Right cardiac atrium (tissue), 5 donors: ENCODE measurements at regions not wholly inside any gene's neighbourhood (a gene's known extent, or its start where the extent isn't known, plus 50 kb on each side); places are given as distances from the start of the nearest gene placed in this dataset.

Experiments
- ATAC-seq, 2 donors: fragments of 200-7000 bp; cut with Tn5 transposase; one replicate each; pipeline versions ENCODE4 v1.8.0 to v1.9.1; 2020; ENCODE audit warnings: moderate library complexity in 2 of 2, mild to moderate bottlenecking in 1 of 2
- DNase-seq, 3 donors: peaks; one replicate each; pipeline ENCODE4 v3.0.0-alpha.2; 2020
- H3K27ac ChIP-seq: one replicate; pipeline ENCODE4 v1.5.1; 2013; ENCODE audit warnings: mild to moderate bottlenecking, low read length, control low read depth, moderate library complexity
- H3K27me3 ChIP-seq: one replicate; pipeline ENCODE4 v1.6.1; 2013; ENCODE audit not compliant: control insufficient read depth, insufficient read depth
- H3K4me1 ChIP-seq: one replicate; pipeline ENCODE4 v1.6.1; 2013; ENCODE audit warnings: low read length; ENCODE audit not compliant: control insufficient read depth, insufficient read depth
- H3K4me3 ChIP-seq: one replicate; pipeline ENCODE4 v1.5.1; 2013; ENCODE audit warnings: low read length, control low read depth
- H3K9me3 ChIP-seq: one replicate; pipeline ENCODE4 v1.6.1; 2013; ENCODE audit warnings: low read length; ENCODE audit not compliant: control insufficient read depth
- WGBS: extraction: QIAGEN DNeasy Blood & Tissue Kit; methylation state at CpG from one replicate; pipeline ENCODE4 v1.1.7; 2013; 5-methylcytosine and 5-hydroxymethylcytosine counted together
- intact Hi-C, 4 donors: fragments of 100-400 bp; cut with DNase I; formaldehyde crosslinking; loops; one replicate each; pipeline versions ENCODE4 v1.11.0 to v1.14.0; 2022 to 2023
- donor health status: healthy with polysubstance abuse.
- donor health status: DM: no; HTN: yes; CAD: no.
- donor health status: DM: no; HTN: no; CAD: no.
- donor health status: DM: no; HTN: yes; CAD: no; lungs with severe emphysema.
- donor health status: DM: yes; HTN: yes; CAD: no.

DNA sequence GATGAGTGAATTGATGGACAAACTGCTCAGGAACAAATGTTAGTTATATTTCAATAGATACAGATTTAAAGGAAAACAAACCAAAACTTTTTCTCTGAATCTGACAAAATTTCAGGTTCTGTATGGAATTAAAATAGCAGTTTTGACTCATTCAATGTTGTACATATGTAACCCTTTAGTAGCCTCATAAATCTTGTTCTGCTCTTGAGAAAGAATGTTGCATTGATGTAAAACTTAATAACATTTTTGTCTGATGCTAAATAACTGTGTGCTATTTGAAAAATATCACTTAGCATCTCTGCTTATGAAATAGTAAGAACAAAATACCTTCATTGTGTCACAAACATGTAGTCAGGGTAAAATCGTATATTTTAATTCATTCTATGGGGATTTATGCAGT, 168.9 kb upstream of the NOVA1 start:
- ATAC-seq: no peak
- 89% methylated on average over 1 of the region's 1 CpG for WGBS
- Histone ChIP-seq H3K27me3 (no peaks in the 10 kb centered on the region), H3K9me3 (no peaks in the 10 kb centered on the region), H3K27ac (no peak overlapping the region), H3K4me1 (no peaks in the 10 kb centered on the region), H3K4me3 (no peak overlapping the region)
- no peak for DNase-seq
- intact Hi-C loops: no loop called here

DNA sequence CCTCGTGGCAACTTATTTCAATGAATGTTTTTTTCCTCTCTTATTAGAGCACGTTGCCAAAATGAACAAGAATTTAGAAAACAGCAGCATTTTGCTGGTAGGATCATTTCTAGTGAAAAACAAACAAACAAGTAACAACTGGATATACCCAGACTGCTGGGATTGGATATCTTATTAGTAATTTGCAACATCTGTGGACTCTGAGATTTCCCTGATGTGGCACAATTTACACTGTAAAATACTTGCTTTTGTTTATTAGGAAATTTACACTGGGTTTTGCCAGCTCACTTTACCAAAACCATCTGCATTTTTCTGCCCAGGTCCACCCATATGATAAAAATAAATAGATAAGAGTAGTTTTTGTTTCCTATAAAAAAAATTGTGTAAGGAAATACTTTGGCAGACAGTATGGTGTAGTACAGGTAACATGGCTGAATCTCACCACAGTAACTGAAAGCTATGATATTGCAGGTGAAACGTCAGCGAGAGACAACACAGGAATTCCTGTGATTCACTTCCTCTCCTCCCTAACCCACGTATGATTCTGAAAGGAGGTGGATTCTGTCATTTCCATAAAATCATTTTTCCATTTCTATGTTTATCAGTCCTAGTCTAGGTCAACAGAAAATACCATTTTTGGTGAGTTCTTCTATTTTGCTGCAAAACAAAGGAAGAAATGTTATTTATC, 176.2 kb upstream of the NOVA1 start:
- Histone ChIP-seq H3K27me3 (no peaks in the 10 kb centered on the region), H3K4me1 (no peaks in the 10 kb centered on the region), H3K9me3 (no peaks in the 10 kb centered on the region), H3K4me3 (no peak overlapping the region), H3K27ac (no peak overlapping the region)
- 55% methylated on average over 5 of the region's 5 CpGs for WGBS
- DNase-seq (no peak), ATAC-seq (no peak)
- intact Hi-C loops: no loop called here

DNA sequence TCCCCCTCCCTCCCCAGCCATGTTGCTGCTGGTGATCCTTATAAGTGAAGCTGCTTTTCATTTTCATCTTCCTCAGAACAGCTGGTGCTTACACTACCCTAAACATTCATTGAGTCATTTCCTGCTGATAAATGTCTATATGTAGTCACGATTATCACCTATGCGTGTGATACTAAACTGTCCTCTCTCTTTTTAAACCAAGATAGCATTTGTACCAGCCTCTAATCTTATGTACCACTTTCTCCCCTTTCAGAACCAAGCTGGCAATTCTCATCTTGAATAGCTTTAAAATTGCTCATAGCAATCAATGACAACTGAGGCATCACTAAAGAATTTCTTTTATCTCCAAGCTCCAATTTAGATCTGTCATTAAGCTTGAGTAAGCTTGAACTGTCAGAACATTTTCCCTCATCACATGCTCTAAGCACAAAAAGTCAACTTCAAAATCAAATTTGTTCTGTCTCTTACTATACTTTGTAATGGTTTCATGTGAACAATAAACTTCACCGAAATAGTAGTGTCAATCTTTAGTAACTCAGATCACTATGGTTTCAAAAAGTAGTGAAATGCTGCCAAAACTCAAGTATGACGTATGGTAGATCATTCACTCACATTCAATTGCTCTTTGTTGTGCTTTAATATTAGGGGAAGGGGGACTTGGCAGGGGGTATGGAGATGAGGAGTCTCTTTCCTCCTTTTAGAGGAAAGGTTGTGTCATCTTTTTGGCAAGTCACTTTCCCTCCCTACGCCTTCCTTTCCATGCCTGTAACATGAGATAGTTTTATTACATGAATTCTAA, 178.1 kb upstream of the NOVA1 start:
- intact Hi-C loops: no loop called here
- ATAC-seq (no peak), DNase-seq (no peak)
- no peaks in the 10 kb centered on the region for H3K27me3 ChIP-seq
- no peaks in the 10 kb centered on the region for H3K9me3 ChIP-seq
- H3K4me3 ChIP-seq: no peak overlapping the region
- WGBS: 30% methylated on average over 5 of the region's 5 CpGs
- no peaks in the 10 kb centered on the region for H3K4me1 ChIP-seq
- H3K27ac ChIP-seq: no peak overlapping the region

GRCh38 chr14:26791117-26791806, 193.4 kb upstream of the NOVA1 start:
- ATAC-seq (no peak), DNase-seq (no peak)
- 80% methylated on average over 4 of the region's 4 CpGs for whole genome bisulfite sequencing
- H3K27me3 ChIP-seq: no peaks in the 10 kb centered on the region
- H3K27ac ChIP-seq: no peak overlapping the region
- no peaks in the 10 kb centered on the region for H3K9me3 ChIP-seq
- intact Hi-C loops: no loop called here
- H3K4me3 ChIP-seq: no peak overlapping the region
- no peaks in the 10 kb centered on the region for H3K4me1 ChIP-seq

DNA sequence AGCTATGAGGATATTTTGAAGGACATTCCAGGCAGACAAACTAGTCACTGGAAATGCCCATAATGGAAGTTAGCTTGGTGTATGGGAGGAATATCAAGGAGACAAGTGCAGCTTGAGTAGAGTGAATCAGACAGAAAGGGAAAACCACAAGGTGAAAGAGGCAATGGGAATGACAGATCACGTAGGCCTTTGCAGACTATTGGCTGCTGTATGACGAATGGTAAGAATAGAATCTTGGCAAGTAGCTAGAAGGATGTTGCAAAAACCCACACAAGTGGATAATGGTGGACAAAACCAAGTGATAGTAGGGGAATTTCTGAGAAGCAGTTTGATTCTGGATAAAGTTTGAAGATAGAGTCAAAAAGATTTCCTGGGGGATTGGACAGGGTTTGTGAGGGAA, 196.9 kb upstream of the NOVA1 start:
- H3K4me3 ChIP-seq: no peak overlapping the region
- DNase-seq (no peak), ATAC-seq (no peak)
- WGBS: 64% methylated on average over 2 of the region's 2 CpGs
- H3K27me3 ChIP-seq: no peaks in the 10 kb centered on the region
- no peak overlapping the region for H3K27ac ChIP-seq
- intact Hi-C loops: no loop called here
- no peaks in the 10 kb centered on the region for H3K4me1 ChIP-seq
- no peaks in the 10 kb centered on the region for H3K9me3 ChIP-seq

DNA sequence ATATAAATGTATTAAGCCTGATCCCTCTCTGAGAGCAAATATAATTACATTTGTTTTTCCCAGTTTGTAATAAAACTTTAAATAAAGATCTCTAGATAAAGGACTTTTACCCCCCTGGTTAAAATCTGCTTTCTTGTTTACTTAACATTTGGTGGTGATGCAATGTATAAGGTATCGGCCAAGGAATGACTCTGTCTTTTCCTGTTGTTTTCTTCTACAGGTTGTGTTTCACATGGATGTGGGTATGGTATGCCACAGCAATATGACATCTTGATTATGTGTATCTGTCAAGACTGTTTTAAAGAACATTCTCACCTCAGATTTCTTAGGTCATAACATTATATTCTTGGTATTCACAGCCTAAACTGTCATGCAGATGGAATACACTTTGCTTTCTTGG, 210.6 kb upstream of the NOVA1 start:
- WGBS: 66% methylated on average over 1 of the region's 1 CpG
- no peaks in the 10 kb centered on the region for H3K4me1 ChIP-seq
- no peaks in the 10 kb centered on the region for H3K9me3 ChIP-seq
- intact Hi-C loops: no loop called here
- H3K4me3 ChIP-seq: no peak overlapping the region
- ATAC-seq: no peak
- H3K27me3 ChIP-seq: no peaks in the 10 kb centered on the region
- DNase-seq: no peak
- no peak overlapping the region for H3K27ac ChIP-seq

GRCh38 chr14:26810631-26811030, 212.8 kb upstream of the NOVA1 start:
- intact Hi-C loops: no loop called here

DNA sequence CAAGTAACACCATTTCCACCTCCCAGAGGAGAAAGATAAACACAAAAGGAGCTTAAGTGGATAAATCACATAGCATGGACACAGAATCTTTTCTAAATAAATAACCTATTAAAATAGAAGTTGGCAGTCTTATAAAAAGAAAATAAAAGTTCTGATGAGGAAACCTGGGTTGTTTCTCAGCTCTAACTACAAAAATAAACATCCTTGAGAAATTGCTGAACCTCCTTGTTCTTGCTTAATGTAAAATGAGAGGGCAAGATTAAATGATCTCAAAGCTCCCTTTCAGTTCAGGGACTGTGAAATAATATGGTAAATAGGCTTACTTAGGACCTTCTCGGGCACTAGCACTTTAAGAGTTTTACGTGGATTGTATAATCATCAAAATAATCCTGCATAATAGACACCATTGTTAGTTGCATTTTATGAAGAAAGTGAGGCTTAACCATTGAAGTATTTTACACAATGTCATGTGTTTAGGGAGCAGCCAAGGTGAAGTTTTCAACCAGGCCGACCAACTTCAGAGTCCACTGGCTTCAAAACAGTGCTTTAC, 214.0 kb upstream of the NOVA1 start:
- WGBS: 86% methylated on average over 3 of the region's 3 CpGs
- Histone ChIP-seq H3K4me1 (no peaks in the 10 kb centered on the region), H3K9me3 (no peaks in the 10 kb centered on the region), H3K27me3 (no peaks in the 10 kb centered on the region), H3K4me3 (no peak overlapping the region), H3K27ac (no peak overlapping the region)
- DNase-seq: no peak
- intact Hi-C loops: no loop called here
- no peak for ATAC-seq

More at GRCh38 chr14:26810631-26811030, 212.8 kb upstream of the NOVA1 start:
- no peaks in the 10 kb centered on the region for H3K9me3 ChIP-seq
- H3K27me3 ChIP-seq: no peaks in the 10 kb centered on the region
- no peak overlapping the region for H3K27ac ChIP-seq
- DNase-seq: no peak
- no peak overlapping the region for H3K4me3 ChIP-seq
- H3K4me1 ChIP-seq: no peaks in the 10 kb centered on the region
- ATAC-seq: no peak

DNA sequence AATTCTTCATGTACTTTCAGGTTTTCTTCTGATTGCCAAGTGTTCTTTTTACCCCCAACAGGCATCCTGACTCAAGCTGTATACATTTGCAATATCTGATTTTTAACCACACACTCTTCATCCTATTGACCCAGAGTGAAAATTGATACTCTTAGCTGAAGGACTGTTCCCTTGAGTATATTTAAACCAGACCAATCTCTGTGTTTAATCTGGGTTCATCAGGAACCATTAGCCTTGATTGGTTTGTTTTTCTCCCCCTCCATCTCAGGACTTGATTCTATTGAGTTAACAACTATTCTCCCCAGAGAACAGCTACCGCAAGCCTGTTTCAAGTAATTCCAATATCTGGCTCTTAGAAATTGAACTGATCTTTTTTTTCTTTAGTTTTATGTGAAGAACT, 222.3 kb upstream of the NOVA1 start:
- H3K9me3 ChIP-seq: no peaks in the 10 kb centered on the region
- H3K4me3 ChIP-seq: no peak overlapping the region
- no peaks in the 10 kb centered on the region for H3K27me3 ChIP-seq
- H3K4me1 ChIP-seq: no peaks in the 10 kb centered on the region
- 91% methylated on average over 1 of the region's 1 CpG for WGBS
- no peak for ATAC-seq
- no peak overlapping the region for H3K27ac ChIP-seq
- intact Hi-C loops: no loop called here
- DNase-seq: no peak

DNA sequence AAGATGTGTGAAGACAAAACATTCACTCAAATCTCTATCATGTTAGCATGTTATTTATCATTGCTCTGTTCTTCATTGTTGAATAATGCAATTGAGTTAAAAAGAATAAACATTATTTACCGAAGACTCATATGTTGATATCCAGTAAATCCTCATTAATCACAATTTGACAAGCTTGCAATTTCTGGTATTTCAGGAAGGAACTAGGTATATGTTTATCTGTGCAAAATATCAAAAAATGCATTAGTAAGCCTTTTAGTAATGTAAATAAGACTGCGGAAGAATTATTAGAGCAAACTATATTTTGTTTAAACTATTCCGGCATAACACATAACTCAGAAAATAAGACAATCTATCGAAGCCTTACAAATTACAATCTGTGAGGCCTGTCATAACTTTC, 222.7 kb upstream of the NOVA1 start:
- DNase-seq (no peak), ATAC-seq (no peak)
- Histone ChIP-seq H3K27me3 (no peaks in the 10 kb centered on the region), H3K4me1 (no peaks in the 10 kb centered on the region), H3K9me3 (no peaks in the 10 kb centered on the region), H3K27ac (no peak overlapping the region), H3K4me3 (no peak overlapping the region)
- intact Hi-C loops: no loop called here
- WGBS: 89% methylated on average over 4 of the region's 4 CpGs

DNA sequence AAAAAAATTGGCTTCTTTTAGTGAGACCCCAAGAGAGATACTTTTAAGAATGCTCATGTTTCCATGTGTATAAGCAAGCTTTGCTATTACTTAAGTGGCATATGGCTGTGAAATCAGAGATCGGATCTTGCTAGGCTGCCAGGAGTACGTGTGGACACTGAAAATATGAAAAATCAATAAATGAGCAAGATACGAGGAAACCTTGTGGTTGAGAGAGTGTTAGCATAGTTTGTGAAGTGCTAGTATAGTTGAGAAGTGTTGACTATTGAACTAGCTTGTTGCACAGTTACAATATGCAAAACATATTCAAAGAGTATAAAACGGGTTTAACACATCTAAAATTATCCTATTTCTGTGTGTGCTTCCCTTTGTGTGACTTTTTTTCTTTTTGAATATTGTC, 230.9 kb upstream of the NOVA1 start:
- intact Hi-C loops: no loop called here
- H3K27me3 ChIP-seq: no peaks in the 10 kb centered on the region

More for the DNA sequence above, 230.9 kb upstream of the NOVA1 start:
- no peak for ATAC-seq
- WGBS: 88% methylated on average over 4 of the region's 4 CpGs
- no peak overlapping the region for H3K27ac ChIP-seq
- no peaks in the 10 kb centered on the region for H3K4me1 ChIP-seq
- DNase-seq: no peak
- no peaks in the 10 kb centered on the region for H3K9me3 ChIP-seq
- no peak overlapping the region for H3K4me3 ChIP-seq
